Panc1 (cell line): ENCODE measurements at regions not wholly inside any gene's neighbourhood (a gene's known extent, or its start where the extent isn't known, plus 50 kb on each side); places are given as distances from the start of the nearest gene placed in this dataset.

Source experiments
- ATAC-seq: fragments of 200-7000 bp; cut with Tn5 transposase; 2 replicates; pipeline ENCODE4 v1.9.1; 2020; ENCODE audit warnings: mild to moderate bottlenecking, moderate library complexity
- BruUV-seq: library from RNA; stranded (reverse); fragments of 400-500 nt; replicated peaks from 2 replicates; lab custom pipeline; 2021; lab: Mats Ljungman, UMichigan
- CTCF ChIA-PET: fragments of 300-600 bp; sonication (Branson Sonifier 250); formaldehyde crosslinking; loops from one replicate; lab custom pipeline; 2022; ENCODE audit warnings: antibody characterized with exemption; lab: Charles Lee
- POLR2A ChIA-PET: fragments of 300-600 bp; sonication (Branson Sonifier 250); formaldehyde crosslinking; loops from one replicate; lab custom pipeline; 2022; ENCODE audit warnings: antibody characterized with exemption; lab: Charles Lee
- DNase-seq: peaks from one replicate; pipeline ENCODE4 v3.0.0-alpha.2; 2010; ENCODE audit warnings: low read depth, low spot score
- H3K27ac ChIP-seq: 2 replicates; pipeline ENCODE4 v1.5.1; 2011; ENCODE audit warnings: mild to moderate bottlenecking, low read length, inconsistent platforms
- H3K27me3 ChIP-seq: fragments of 200-500 bp; sonication (Bioruptor generic); 2 replicates; pipeline ENCODE4 v1.6.0; 2014; ENCODE audit warnings: low read length, inconsistent platforms; ENCODE audit not compliant: control insufficient read depth, insufficient read depth
- H3K36me3 ChIP-seq: fragments of 200-500 bp; sonication (Bioruptor generic); 2 replicates; pipeline ENCODE4 v1.5.1; 2014; ENCODE audit warnings: inconsistent platforms, mild to moderate bottlenecking, low read length, moderate library complexity; ENCODE audit not compliant: control insufficient read depth, insufficient read depth
- H3K4me1 ChIP-seq: 2 replicates; pipeline ENCODE4 v1.5.1; 2011; ENCODE audit warnings: inconsistent platforms, mild to moderate bottlenecking, low read length, moderate library complexity; ENCODE audit not compliant: control insufficient read depth, insufficient read depth
- H3K4me3 ChIP-seq, 2 experiments: 2 replicates each; pipeline ENCODE4 v1.5.1; 2011 to 2012; ENCODE audit warnings: low read depth in 2 of 2, low read length in 2 of 2, mild to moderate bottlenecking in 2 of 2, inconsistent platforms in 1 of 2, moderate library complexity in 1 of 2
- H3K9me3 ChIP-seq: fragments of 200-500 bp; sonication (Bioruptor generic); 2 replicates; pipeline ENCODE4 v1.5.1; 2014; ENCODE audit warnings: low read depth, mild to moderate bottlenecking, inconsistent platforms, low read length, moderate library complexity; ENCODE audit not compliant: control insufficient read depth, insufficient read depth
- CTCF ChIP-seq: fragments of 450-650 bp; IDR thresholded peaks from 2 replicates; pipeline ENCODE4 v1.5.1; 2017; ENCODE audit warnings: mild to moderate bottlenecking
- POLR2AphosphoS5 ChIP-seq: IDR thresholded peaks from 2 replicates; pipeline ENCODE4 v1.6.1; 2012; ENCODE audit warnings: mild to moderate bottlenecking, low read depth, low read length, moderate library complexity
- REST ChIP-seq, 2 experiments: IDR thresholded peaks; 2 replicates each; pipeline ENCODE4 v1.6.1; 2011 to 2012; ENCODE audit warnings: low read depth in 2 of 2, control low read depth in 1 of 2, low read length in 1 of 2, mild to moderate bottlenecking in 1 of 2, moderate library complexity in 1 of 2; ENCODE audit not compliant: insufficient read depth in 1 of 2
- SIN3A ChIP-seq: IDR thresholded peaks from 2 replicates; pipeline ENCODE4 v1.6.1; 2012; ENCODE audit warnings: low read depth, mild to moderate bottlenecking, low read length, moderate library complexity, borderline replicate concordance; ENCODE audit not compliant: insufficient read depth
- TCF7L2 ChIP-seq: IDR thresholded peaks from 2 replicates; pipeline ENCODE4 v1.6.1; 2011; ENCODE audit warnings: mild to moderate bottlenecking, low read depth, low read length, inconsistent platforms
- in situ Hi-C: cut with HindIII; loops from 2 replicates; pipeline ENCODE4 v1.10.0; 2016; ENCODE audit warnings: low sequenced_read_pairs, low pct_unique_long_range_greater_than_20kb
- intact Hi-C: fragments of 100-400 bp; cut with micrococcal nuclease; formaldehyde crosslinking; loops from one replicate; pipeline ENCODE4 v1.10.0; 2022; ENCODE audit not compliant: unreplicated experiment

GRCh38 chr5:56352808-56353590 is 119.9 kb upstream of the ANKRD55 start:
- CTCF ChIA-PET = no interaction called here
- H3K27me3 ChIP-seq = no peaks in the 10 kb centered on the region
- H3K4me3 ChIP-seq = no peak overlapping the region
- DNase-seq (no peak), ATAC-seq (no peak)
- no TSS peak for BruUV-seq
- intact Hi-C loops (no loop called here), in situ Hi-C loops (no loop called here)
- TF ChIP-seq SIN3A = no peak
- no peak for TF ChIP-seq POLR2AphosphoS5
- TF ChIP-seq CTCF = no peak
- no peak for TF ChIP-seq TCF7L2
- TF ChIP-seq REST (IDR thresholded peaks at IDR 0.05; ENCODE audit: insufficient read depth in 1 of 2, low read depth in 2 of 2, low read length in 1 of 2) = no peak
- POLR2A ChIA-PET = no interaction called here
- no peaks in the 10 kb centered on the region for H3K36me3 ChIP-seq
- H3K4me1 ChIP-seq = peaks cover 24% of the 10 kb centered on the region
- H3K27ac ChIP-seq = 0 out of 2 replicates have a peak overlapping the region, but pooled peaks have one; percentile 9
- no peaks in the 10 kb centered on the region for H3K9me3 ChIP-seq

- in situ Hi-C loops = no loop called here
- intact Hi-C loops = no loop called here
- BruUV-seq = no TSS peak
- ChIA-PET POLR2A (no interaction called here), CTCF (interaction anchor here (0.5 kb wide), 1 partner anchor 13 kb away, joined by 3 read pairs; no protein-coding TSS in a partner anchor)
- no peaks in the 10 kb centered on the region for H3K9me3 ChIP-seq
- H3K27me3 ChIP-seq = no peaks in the 10 kb centered on the region
- ATAC-seq (peak; percentile 95), DNase-seq (peak; percentile 74)
- H3K36me3 ChIP-seq = no peaks in the 10 kb centered on the region
- TF ChIP-seq TCF7L2 = peak; percentile 83
- TF ChIP-seq REST (IDR thresholded peaks at IDR 0.05; ENCODE audit: insufficient read depth in 1 of 2, low read depth in 2 of 2, low read length in 1 of 2) = no peak
- TF ChIP-seq CTCF = no peak
- no peak for TF ChIP-seq SIN3A
- H3K4me1 ChIP-seq = peaks cover 19% of the 10 kb centered on the region
- no peak overlapping the region for H3K4me3 ChIP-seq
- peak overlapping the region; percentile 69 for H3K27ac ChIP-seq
These were observed 117.6 kb upstream of the ANKRD55 start for GRCh38 chr5:56350597-56351170.
